HepG2 (cell line): ENCODE measurements at regions not wholly inside any gene's neighbourhood (a gene's known extent, or its start where the extent isn't known, plus 50 kb on each side); places are given as distances from the start of the nearest gene placed in this dataset.

Source experiments
- ATAC-seq: fragments of 200-7000 bp; cut with Tn5 transposase; 3 replicates; pipeline ENCODE4 v1.9.1; 2020; ENCODE audit warnings: mild to moderate bottlenecking, moderate library complexity
- BruUV-seq: library from RNA; stranded (reverse); fragments of 400-500 nt; replicated peaks from 2 replicates; lab custom pipeline; 2021; lab: Mats Ljungman, UMichigan
- CTCF ChIA-PET: fragments of 300-600 bp; formaldehyde crosslinking; extraction: SDS; loops from one replicate; lab custom pipeline; 2021; ENCODE audit warnings: low total read pairs, inconsistent platforms, low intra/inter-chr PET ratio; lab: Yijun Ruan, JAX
- POLR2A ChIA-PET: fragments of 350-600 bp; sonication (Branson Sonifier 250); formaldehyde crosslinking; loops from one replicate; lab custom pipeline; 2020; ENCODE audit warnings: antibody characterized with exemption, inconsistent platforms; lab: Yijun Ruan, JAX
- DNase-seq: peaks from one replicate; pipeline ENCODE4 v3.0.0-alpha.2; 2015; ENCODE audit warnings: low spot score
- FAIRE-seq: peaks from 3 replicates; lab custom pipeline; 2011; peaks lifted over from hg19 to GRCh38; lab: Jason Lieb, UNC
- H2AFZ ChIP-seq: one replicate; pipeline ENCODE4 v1.6.1; 2011; ENCODE audit warnings: low read length, inconsistent platforms
- H3K27ac ChIP-seq: fragments of 300-600 bp; 3 replicates; pipeline ENCODE4 v1.8.0; 2011; ENCODE audit warnings: mixed run types, mild to moderate bottlenecking, mixed read lengths, low read length, inconsistent platforms; ENCODE audit not compliant: insufficient read depth; ENCODE audit errors: extremely low read length
- H3K27me3 ChIP-seq, 2 experiments: fragments of 200-600 bp in 1 of 2; 2 replicates in 1 of 2; 3 replicates in 1 of 2; pipeline versions ENCODE4 v1.6.0 to v1.8.0; 2011; ENCODE audit warnings: low read length in 2 of 2, mild to moderate bottlenecking in 2 of 2, moderate library complexity in 2 of 2, inconsistent platforms in 1 of 2; ENCODE audit not compliant: insufficient read depth in 2 of 2, control insufficient read depth in 1 of 2
- H3K36me3 ChIP-seq, 2 experiments: fragments of 200-600 bp in 1 of 2; replicated peaks in 1 of 2; 2 replicates in 1 of 2; 3 replicates in 1 of 2; pipeline versions ENCODE4 v1.5.1 to v1.8.0; 2011; ENCODE audit warnings: low read length in 2 of 2, inconsistent platforms in 1 of 2; ENCODE audit not compliant: insufficient read depth in 2 of 2, control insufficient read depth in 1 of 2
- H3K4me1 ChIP-seq: 2 replicates; pipeline ENCODE4 v1.5.1; 2012; ENCODE audit warnings: low read length, inconsistent platforms; ENCODE audit not compliant: insufficient read depth
- H3K4me2 ChIP-seq: 2 replicates; pipeline ENCODE4 v1.6.0; 2011; ENCODE audit warnings: low read depth, low read length, inconsistent platforms
- H3K4me3 ChIP-seq, 3 experiments: fragments of 200-600 bp in 1 of 3; sonication (generic), shearing (Covaris generic) in 1 of 3; replicated peaks in 1 of 3; 2 replicates each; pipeline ENCODE4 v1.5.1; 2011 to 2016; ENCODE audit warnings: low read length in 3 of 3, inconsistent platforms in 2 of 3, low read depth in 2 of 3, mild to moderate bottlenecking in 2 of 3, control low read depth in 1 of 3, mixed read lengths in 1 of 3; ENCODE audit not compliant: insufficient read depth in 1 of 3
- H3K79me2 ChIP-seq: one replicate; pipeline ENCODE4 v1.6.1; 2011; ENCODE audit warnings: low read length, inconsistent platforms; ENCODE audit not compliant: insufficient read depth
- H3K9ac ChIP-seq: 2 replicates; pipeline ENCODE4 v1.6.0; 2011; ENCODE audit warnings: mild to moderate bottlenecking, low read depth, low read length, inconsistent platforms; ENCODE audit not compliant: insufficient read depth
- H3K9me3 ChIP-seq: 2 replicates; pipeline ENCODE4 v1.5.1; 2012; ENCODE audit warnings: mild to moderate bottlenecking, low read length
- H4K20me1 ChIP-seq: 2 replicates; pipeline ENCODE4 v1.6.0; 2011; ENCODE audit warnings: inconsistent platforms, mild to moderate bottlenecking, low read length, moderate library complexity; ENCODE audit not compliant: insufficient read depth
- DPF2 ChIP-seq: sonication (generic); formaldehyde crosslinking; IDR thresholded peaks from 2 replicates; pipeline ENCODE4 v1.4.0; 2020; ENCODE audit warnings: mild to moderate bottlenecking, low read depth, missing genetic modification reagents, borderline replicate concordance
- JARID2 ChIP-seq: sonication (generic); formaldehyde crosslinking; IDR thresholded peaks from 2 replicates; pipeline ENCODE4 v1.8.1; 2023; ENCODE audit warnings: missing genetic modification reagents, inconsistent platforms; ENCODE audit not compliant: insufficient replicate concordance
- MAFF ChIP-seq: IDR thresholded peaks from 2 replicates; pipeline ENCODE4 v1.6.1; 2011; ENCODE audit warnings: low read depth, low read length, improper control_type of control experiment
- PCBP2 ChIP-seq: fragments of 200-400 bp; formaldehyde crosslinking; optimal IDR thresholded peaks from 2 replicates; pipeline ENCODE3; 2018; ENCODE audit warnings: low read length, low read depth; ENCODE audit not compliant: poor library complexity, severe bottlenecking
- PPARG ChIP-seq: conservative IDR thresholded peaks from 2 replicates; pipeline ENCODE4 v1.6.1; 2016; ENCODE audit warnings: missing biosample characterization, missing genetic modification reagents
- ZNF30 ChIP-seq: sonication (generic); formaldehyde crosslinking; IDR thresholded peaks from 2 replicates; pipeline ENCODE4 v1.5.0; 2020; ENCODE audit warnings: mild to moderate bottlenecking, missing genetic modification reagents
- ZNF513 ChIP-seq: sonication (generic); formaldehyde crosslinking; conservative IDR thresholded peaks from 2 replicates; pipeline ENCODE4 v1.5.0; 2020; ENCODE audit warnings: missing genetic modification reagents
- ZNF761 ChIP-seq: sonication (generic); formaldehyde crosslinking; conservative IDR thresholded peaks from 2 replicates; pipeline ENCODE4 v1.4.0; 2020; ENCODE audit warnings: mild to moderate bottlenecking, missing genetic modification reagents
- WGBS: methylation state at CpG from one replicate; pipeline ENCODE4 v1.1.6; 2017; ENCODE audit warnings: low lambda C conversion rate; 5-methylcytosine and 5-hydroxymethylcytosine counted together
- in situ Hi-C: cut with HindIII; loops from 2 replicates; pipeline ENCODE4 v1.10.0; 2017; ENCODE audit warnings: low pct_unique_long_range_greater_than_20kb; ENCODE audit not compliant: extremely low pct_ligation_motif_present
- intact Hi-C: fragments of 100-400 bp; cut with micrococcal nuclease; formaldehyde crosslinking; loops from one replicate; pipeline ENCODE4 v1.10.0; 2022; ENCODE audit not compliant: unreplicated experiment
- TF ChIP-seq, protein P1 (sequence below): sonication (generic); formaldehyde crosslinking; IDR thresholded peaks from 2 replicates; pipeline ENCODE4 v1.9.0; 2021; ENCODE audit warnings: missing genetic modification reagents, borderline replicate concordance
- TF ChIP-seq, protein P2 (sequence below): sonication (generic); formaldehyde crosslinking; IDR thresholded peaks from 2 replicates; pipeline ENCODE4 v1.4.0; 2020; ENCODE audit warnings: missing genetic modification reagents

GRCh38 chr3:65018801-65019200, 331.0 kb upstream of the ADAMTS9 start:
- Histone ChIP-seq H3K27ac (no peak overlapping the region), H3K36me3 (no peaks in the 10 kb centered on the region), H2AFZ (no peak overlapping the region), H3K9me3 (no peaks in the 10 kb centered on the region), H3K79me2 (no peaks in the 10 kb centered on the region), H3K9ac (no peak overlapping the region), H3K4me1 (peaks cover 14% of the 10 kb centered on the region; the same call in 1 of the 2 replicates), H4K20me1 (no peaks in the 10 kb centered on the region), H3K27me3 (no peaks in the 10 kb centered on the region), H3K4me2 (no peak overlapping the region), H3K4me3 (no peak overlapping the region)
- intact Hi-C loops (no loop called here), in situ Hi-C loops (no loop called here)
- no TSS peak for BruUV-seq
- FAIRE-seq (no peak), ATAC-seq (no peak), DNase-seq (no peak)
- TF ChIP-seq MAFF (no peak), PPARG (peak; percentile 78)
- ChIA-PET POLR2A (no interaction called here), CTCF (no interaction called here)

DNA sequence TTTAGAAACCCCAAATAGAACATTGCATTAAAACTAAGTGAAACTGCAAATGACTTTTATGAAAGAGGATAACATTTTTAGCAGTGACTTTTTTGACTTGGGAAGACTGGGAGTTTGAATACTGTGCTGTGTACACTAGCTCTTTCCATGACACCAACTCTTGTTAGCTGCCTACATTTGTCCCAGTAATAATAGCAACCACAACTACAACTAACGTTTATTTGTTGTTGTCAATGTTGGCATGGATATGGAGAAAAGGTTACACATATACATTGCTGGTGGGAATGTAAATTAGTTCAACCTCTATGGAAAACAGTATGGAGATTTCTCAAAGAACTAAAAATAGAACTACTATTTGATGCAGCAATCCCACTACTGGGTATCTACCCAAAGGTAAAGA, 329.6 kb upstream of the ADAMTS9 start:
- POLR2A ChIA-PET, result no interaction called here
- no peaks in the 10 kb centered on the region for H3K79me2 ChIP-seq
- TF ChIP-seq, protein P1, sequence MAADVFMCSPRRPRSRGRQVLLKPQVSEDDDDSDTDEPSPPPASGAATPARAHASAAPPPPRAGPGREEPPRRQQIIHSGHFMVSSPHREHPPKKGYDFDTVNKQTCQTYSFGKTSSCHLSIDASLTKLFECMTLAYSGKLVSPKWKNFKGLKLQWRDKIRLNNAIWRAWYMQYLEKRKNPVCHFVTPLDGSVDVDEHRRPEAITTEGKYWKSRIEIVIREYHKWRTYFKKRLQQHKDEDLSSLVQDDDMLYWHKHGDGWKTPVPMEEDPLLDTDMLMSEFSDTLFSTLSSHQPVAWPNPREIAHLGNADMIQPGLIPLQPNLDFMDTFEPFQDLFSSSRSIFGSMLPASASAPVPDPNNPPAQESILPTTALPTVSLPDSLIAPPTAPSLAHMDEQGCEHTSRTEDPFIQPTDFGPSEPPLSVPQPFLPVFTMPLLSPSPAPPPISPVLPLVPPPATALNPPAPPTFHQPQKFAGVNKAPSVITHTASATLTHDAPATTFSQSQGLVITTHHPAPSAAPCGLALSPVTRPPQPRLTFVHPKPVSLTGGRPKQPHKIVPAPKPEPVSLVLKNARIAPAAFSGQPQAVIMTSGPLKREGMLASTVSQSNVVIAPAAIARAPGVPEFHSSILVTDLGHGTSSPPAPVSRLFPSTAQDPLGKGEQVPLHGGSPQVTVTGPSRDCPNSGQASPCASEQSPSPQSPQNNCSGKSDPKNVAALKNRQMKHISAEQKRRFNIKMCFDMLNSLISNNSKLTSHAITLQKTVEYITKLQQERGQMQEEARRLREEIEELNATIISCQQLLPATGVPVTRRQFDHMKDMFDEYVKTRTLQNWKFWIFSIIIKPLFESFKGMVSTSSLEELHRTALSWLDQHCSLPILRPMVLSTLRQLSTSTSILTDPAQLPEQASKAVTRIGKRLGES, result no peak
- TF ChIP-seq JARID2 (no peak), ZNF761 (no peak), ZNF513 (CRISPR knock-in tag) (no peak), PCBP2 (no peak), PPARG (no peak), ZNF30 (CRISPR knock-in tag) (no peak), DPF2 (no peak)
- TF ChIP-seq, protein P2, sequence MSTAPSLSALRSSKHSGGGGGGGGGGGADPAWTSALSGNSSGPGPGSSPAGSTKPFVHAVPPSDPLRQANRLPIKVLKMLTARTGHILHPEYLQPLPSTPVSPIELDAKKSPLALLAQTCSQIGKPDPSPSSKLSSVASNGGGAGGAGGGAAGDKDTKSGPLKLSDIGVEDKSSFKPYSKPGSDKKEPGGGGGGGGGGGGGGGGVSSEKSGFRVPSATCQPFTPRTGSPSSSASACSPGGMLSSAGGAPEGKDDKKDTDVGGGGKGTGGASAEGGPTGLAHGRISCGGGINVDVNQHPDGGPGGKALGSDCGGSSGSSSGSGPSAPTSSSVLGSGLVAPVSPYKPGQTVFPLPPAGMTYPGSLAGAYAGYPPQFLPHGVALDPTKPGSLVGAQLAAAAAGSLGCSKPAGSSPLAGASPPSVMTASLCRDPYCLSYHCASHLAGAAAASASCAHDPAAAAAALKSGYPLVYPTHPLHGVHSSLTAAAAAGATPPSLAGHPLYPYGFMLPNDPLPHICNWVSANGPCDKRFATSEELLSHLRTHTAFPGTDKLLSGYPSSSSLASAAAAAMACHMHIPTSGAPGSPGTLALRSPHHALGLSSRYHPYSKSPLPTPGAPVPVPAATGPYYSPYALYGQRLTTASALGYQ (CRISPR knock-in tag), result no peak
- no peak overlapping the region for H2AFZ ChIP-seq
- no peaks in the 10 kb centered on the region for H3K36me3 ChIP-seq
- in situ Hi-C loops (no loop called here), intact Hi-C loops (no loop called here)
- no TSS peak for BruUV-seq
- H3K27ac ChIP-seq, result no peak overlapping the region
- CTCF ChIA-PET, result no interaction called here
- H3K9me3 ChIP-seq, result no peaks in the 10 kb centered on the region
- H3K9ac ChIP-seq, result no peak overlapping the region
- no peaks in the 10 kb centered on the region for H4K20me1 ChIP-seq
- DNase-seq (no peak), FAIRE-seq (no peak), ATAC-seq (no peak)
- 3% methylated on average over 1 of the region's 1 CpG for WGBS
- no peak overlapping the region for H3K4me3 ChIP-seq
- H3K4me2 ChIP-seq, result no peak overlapping the region
- no peaks in the 10 kb centered on the region for H3K27me3 ChIP-seq
- H3K4me1 ChIP-seq, result peaks cover 14% of the 10 kb centered on the region; the same call in 1 of the 2 replicates
